ENCODE measurements at regions not wholly inside any gene's neighbourhood (a gene's known extent, or its start where the extent isn't known, plus 50 kb on each side); places are given as distances from the start of the nearest gene placed in this dataset.
"Not testable (repeated sequence)": the region's sequence is repeated elsewhere in the genome, so short reads cannot be mapped to it uniquely, and the experiment has no call there.

DNA sequence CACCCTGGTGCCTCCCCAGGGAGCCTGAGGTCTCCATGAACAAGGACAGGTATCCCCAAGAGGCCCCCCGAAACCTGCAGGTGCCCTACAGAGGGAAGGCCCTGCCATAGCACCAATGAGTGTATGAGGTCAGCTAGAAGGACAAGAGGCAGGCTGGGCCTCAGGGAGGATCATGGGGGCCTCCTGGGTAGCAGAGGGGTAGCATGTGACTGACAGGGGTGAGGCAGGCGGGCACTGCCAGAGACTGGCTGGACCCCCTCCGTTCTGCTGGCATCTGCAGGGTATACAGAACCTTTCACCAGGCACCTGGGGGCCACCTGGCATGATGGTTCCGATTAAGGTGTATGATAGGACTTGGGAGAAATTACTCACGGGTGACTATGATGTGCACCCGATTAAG lies 79.2 kb upstream of the KCTD7 start:
- TF ChIP-seq, protein P1, sequence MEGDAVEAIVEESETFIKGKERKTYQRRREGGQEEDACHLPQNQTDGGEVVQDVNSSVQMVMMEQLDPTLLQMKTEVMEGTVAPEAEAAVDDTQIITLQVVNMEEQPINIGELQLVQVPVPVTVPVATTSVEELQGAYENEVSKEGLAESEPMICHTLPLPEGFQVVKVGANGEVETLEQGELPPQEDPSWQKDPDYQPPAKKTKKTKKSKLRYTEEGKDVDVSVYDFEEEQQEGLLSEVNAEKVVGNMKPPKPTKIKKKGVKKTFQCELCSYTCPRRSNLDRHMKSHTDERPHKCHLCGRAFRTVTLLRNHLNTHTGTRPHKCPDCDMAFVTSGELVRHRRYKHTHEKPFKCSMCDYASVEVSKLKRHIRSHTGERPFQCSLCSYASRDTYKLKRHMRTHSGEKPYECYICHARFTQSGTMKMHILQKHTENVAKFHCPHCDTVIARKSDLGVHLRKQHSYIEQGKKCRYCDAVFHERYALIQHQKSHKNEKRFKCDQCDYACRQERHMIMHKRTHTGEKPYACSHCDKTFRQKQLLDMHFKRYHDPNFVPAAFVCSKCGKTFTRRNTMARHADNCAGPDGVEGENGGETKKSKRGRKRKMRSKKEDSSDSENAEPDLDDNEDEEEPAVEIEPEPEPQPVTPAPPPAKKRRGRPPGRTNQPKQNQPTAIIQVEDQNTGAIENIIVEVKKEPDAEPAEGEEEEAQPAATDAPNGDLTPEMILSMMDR (IDR thresholded peaks at IDR 0.05; ENCODE audit: low read depth, low read length): no peak
- no peak overlapping the region for H3K4me3 ChIP-seq (ENCODE audit: low read depth, low read length)

DNA sequence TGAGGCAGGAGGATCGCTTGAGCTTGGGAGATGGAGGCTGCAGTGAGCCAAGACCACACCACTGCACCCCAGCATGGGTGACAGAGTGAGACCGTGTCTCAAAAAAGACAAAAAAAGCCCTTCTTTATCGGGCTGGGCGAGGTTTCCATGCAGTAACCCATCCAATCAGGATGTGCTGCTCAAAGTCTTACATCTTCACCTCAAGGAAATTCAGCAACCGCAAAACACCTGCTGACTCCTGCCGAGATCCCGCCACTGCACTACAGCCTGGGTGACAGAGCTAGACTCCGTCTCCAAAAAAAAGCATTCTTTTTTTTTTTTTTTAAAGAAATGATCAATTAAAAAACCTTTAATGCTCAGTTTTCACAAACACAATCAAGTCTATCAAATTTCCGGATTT lies 75.7 kb upstream of the KCTD7 start:
- TF ChIP-seq, protein P1 (IDR thresholded peaks at IDR 0.05; ENCODE audit: low read depth, low read length): no peak
- no peak overlapping the region for H3K4me3 ChIP-seq (ENCODE audit: low read depth, low read length)

DNA sequence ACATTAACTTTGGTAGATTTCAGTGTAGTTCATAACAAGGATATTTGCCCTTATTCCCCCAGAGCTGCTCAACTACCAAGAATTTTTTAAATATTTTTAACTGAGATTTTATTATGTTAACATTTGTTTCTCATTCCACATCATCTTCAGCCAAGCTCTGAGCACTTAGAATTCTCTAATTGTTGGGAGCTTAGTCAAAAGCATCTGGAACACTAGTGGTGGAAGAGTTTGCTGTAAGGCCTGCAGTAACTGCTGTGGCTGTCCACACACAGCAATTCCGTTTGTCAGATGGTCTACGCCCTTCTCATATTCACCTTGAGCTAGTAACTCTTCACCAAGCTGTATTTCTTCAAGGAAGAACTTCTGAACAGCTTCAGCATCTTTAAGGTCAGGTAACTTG lies 75.0 kb upstream of the KCTD7 start:
- not testable (repeated sequence) for H3K4me3 ChIP-seq (ENCODE audit: low read depth, low read length)

DNA sequence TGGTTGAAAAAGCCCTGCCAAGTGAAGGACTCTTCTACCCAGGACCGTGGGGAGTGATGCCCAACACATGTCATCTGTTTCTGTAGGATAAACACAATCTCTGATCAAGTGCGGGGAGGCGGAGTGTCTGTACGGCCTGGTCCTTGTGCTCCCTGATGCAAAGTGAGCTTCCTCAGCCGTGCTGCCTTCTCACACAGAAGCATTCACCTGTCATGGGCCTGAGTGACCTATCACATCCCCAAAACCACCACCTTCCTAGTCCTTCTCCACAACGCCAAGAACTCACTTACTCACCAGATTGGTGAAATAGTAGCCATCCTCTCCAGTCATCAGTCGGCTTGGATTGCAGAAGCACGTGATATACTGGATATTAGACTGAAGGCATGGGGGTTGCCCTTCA lies 74.4 kb upstream of the KCTD7 start:
- not testable (repeated sequence) for H3K4me3 ChIP-seq (ENCODE audit: low read depth, low read length)

DNA sequence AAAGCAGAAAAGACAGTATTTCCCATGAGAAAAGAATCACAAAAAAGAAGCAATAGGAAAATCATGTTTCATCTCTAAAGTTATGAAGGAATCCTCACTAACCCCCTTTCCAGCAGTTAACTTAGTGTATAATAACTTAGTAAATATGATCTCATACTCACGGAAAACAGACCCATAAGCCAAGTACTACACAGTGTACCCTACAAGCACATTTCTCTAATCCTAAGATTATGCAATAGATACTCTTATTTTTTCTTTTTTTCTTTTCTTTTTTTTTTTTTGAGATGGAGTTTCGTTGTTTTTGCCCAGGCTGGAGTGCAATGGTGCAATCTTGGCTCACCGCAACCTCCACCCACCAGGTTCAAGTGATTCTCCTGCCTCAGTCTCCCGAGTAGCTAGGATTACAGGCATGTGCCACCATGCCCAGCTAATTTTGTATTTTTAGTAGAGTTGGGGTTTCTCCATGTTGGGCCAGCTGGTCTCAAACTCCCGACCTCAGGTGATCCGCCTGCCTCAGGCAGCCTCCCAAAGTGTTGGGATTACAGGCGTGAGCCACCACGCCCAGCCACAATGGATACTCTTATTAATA lies 73.7 kb upstream of the KCTD7 start:
- not testable (repeated sequence) for H3K4me3 ChIP-seq (ENCODE audit: low read depth, low read length)

DNA sequence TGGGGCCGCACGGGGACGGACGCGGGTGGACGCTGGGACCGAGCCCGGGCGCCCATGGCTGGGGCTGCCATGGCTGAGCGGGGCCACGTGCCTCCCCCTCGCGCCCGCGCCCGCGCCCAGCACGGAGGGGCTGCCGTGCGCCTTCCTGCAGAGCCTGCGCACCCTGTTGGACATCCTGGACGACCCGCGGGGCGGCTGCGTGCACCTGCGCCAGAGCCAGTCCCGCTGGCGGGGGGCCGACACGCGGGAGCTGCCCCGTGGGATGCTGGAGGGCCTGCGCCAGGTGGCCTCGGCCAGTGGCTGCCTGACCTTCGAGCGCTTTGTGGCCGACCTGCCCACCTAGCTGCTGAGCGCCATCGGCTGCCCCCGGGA lies 72.5 kb upstream of the KCTD7 start:
- TF ChIP-seq, protein P1 (IDR thresholded peaks at IDR 0.05; ENCODE audit: low read depth, low read length): no peak
- H3K4me3 ChIP-seq (ENCODE audit: low read depth, low read length): no peak overlapping the region

DNA sequence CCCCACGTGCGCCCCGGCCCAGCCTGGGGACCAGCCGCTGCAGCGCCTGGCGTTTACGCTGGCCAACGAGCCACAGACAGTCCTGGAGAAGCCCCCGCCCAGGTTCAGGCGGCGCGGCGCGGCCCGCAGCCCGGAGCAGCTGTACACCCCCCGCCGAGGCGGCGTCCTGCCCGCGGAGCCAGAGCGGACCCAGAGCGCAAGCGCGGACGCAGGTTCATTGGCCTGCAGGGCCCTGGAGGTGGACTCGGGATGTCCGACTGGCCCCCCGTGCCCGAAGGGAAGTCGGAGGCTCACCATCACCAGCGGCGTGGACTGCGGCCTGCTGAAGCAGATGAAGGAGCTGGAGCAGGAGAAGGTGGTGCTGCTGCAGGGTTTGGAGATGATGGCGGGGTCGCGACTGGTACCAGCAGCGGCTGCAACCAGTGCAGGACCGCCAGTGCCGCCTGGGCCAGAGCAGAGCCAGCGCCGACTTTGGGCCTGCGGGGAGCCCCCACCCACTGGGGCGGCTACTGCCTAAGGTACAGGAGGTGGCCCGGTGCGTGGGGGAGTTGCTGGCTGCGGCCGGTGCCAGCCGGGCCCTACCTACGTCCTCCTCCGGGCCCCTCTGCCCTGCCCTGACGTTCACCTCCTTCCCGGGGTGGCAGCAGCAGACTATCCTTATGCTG lies 72.0 kb upstream of the KCTD7 start:
- no peak overlapping the region for H3K4me3 ChIP-seq (ENCODE audit: low read depth, low read length)
- TF ChIP-seq, protein P1 (IDR thresholded peaks at IDR 0.05; ENCODE audit: low read depth, low read length): no peak

DNA sequence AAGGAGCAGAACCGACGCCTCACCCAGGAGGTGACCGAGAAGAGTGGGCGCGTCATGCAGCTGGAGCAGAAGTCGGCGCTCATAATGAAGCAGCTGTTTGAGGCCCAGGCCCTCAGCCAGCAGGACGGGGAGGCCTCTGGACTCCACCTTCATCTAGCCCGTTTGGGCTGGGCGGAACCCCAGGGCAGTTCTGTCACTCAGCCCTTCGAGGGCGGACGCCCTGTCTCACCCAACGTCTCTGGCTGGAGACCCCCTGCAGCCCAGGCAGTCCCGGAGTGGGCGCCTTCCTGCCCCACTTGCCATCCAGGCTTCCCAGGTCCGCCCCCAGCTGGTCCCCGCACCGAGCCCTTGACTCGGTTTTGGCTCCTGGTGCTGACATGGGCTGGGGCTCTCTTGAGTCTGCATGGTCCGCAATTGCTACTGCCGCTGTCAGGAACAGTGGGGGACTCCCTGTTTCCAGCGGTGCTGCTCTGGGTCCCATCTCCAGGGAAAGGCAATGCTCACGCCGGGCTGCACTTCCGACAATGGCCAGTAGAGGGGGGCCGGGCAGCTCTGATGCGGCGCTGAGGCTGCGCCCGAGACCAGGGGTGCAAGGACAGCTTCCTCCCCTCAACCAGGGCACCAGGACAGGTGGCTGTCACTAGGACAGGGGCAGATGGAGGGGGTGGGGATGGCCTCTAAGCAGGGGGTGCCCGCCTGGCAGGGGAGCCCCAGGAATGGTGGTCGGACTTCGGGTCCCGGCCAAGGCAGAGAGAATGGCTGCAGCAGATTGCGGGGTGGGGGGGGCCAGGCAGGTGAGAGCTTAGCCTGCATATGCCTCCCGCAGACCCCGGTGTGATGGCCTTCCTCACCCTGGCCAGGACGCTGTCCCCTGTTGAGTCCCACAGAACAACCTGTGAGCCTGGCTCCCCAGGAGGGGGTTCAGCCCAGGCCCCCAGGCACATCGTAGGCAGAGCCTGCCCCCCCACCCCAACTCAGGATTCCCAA lies 71.2 kb upstream of the KCTD7 start:
- H3K4me3 ChIP-seq (ENCODE audit: low read depth, low read length): no peak overlapping the region
- TF ChIP-seq, protein P1 (IDR thresholded peaks at IDR 0.05; ENCODE audit: low read depth, low read length): peak; percentile 99

All from WI38 (cell line).